ENCODE measurements at regions not wholly inside any gene's neighbourhood (a gene's known extent, or its start where the extent isn't known, plus 50 kb on each side); places are given as distances from the start of the nearest gene placed in this dataset.

DNA sequence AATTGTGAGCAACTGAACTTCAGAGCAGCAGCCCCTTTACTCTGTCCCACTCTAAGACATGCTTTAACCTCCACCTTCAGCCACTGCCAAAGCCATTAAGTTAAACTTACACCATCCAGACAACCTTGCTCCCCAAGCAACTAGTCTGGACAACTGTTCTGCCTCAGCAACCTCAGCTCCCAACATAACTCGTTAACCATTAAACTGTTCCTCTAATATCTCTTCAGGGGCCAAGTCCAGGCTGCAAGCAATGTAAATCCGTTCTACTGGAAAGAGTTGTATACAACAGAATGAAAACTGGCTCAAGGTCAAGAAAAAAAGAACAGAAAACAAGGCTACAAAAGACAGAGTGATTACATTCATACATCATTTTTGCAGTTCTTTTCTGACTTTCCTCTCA is 131.7 kb upstream of the TARS1 start:
- Histone ChIP-seq H3F3A (ENCODE audit: insufficient read depth, low read length) (no peaks in the 10 kb centered on the region), H3K4me2 (ENCODE audit: low read depth, low read length) (no peak overlapping the region), H3K27ac (ENCODE audit: low read length) (no peak overlapping the region), H4K20me1 (ENCODE audit: insufficient read depth, low read length) (no peaks in the 10 kb centered on the region), H3K9me2 (replicated peaks; ENCODE audit: insufficient read depth, low read length) (no peaks in the 10 kb centered on the region), H3K9me3 (replicated peaks; ENCODE audit: insufficient read depth, low read length) (no peaks in the 10 kb centered on the region), H3K9ac (ENCODE audit: low read length) (no peak overlapping the region), H3K79me2 (ENCODE audit: low read length) (no peaks in the 10 kb centered on the region), H2AFZ (ENCODE audit: low read length) (no peak overlapping the region), H3K4me3 (ENCODE audit: low read length) (no peak overlapping the region), H3K27me3 (replicated peaks; ENCODE audit: insufficient read depth, low read length) (no peaks in the 10 kb centered on the region), H3K36me3 (replicated peaks; ENCODE audit: insufficient read depth, low read length) (no peaks in the 10 kb centered on the region), H3K4me1 (ENCODE audit: low read length) (no peaks in the 10 kb centered on the region)
- no peak for DNase-seq
- TF ChIP-seq EZH2 (optimal IDR thresholded peaks at IDR 0.05; ENCODE audit: low read depth, low read length) (no peak), EZH2phosphoT487 (IDR thresholded peaks at IDR 0.05; ENCODE audit: low read length) (no peak), CTCF (IDR thresholded peaks at IDR 0.05; ENCODE audit: low read length) (no peak)

DNA sequence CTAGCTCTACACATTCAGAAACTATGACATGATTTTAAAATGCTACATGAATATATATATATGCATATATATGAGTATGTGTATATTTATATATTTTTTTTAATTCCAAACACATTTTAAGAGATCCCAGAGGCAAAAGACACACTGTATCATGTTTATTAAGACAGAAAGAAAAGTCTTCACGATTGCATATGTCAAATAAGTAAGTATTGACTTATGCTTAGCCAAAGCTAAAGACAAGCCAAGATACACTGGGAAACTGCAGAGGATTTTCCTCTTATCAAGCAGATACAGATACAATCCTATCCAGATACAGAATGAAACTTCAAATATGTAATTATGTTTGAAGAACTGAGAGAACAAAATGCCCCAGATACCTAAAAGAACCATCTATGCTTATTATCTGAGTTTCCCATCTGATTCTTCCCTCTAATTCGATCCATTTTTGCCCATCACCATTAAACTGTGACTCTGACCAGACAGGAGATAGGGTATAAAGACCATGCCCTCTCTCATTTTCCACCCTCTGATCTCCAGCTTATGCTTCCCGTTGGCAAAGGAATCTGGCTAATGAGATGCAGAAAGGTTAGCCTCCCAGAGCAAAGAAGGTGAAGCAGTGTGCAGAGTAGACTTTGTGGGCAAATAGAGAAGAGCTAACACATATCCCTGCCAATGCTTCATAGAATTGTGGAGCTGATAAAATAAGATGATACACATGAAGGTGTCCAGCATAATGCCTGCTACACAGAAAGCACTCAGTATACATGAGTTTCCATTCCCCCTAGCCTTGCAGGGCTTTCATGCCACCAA is 131.0 kb upstream of the TARS1 start:
- Histone ChIP-seq H3K4me1 (ENCODE audit: low read length) (no peaks in the 10 kb centered on the region), H3K9me3 (replicated peaks; ENCODE audit: insufficient read depth, low read length) (no peaks in the 10 kb centered on the region), H2AFZ (ENCODE audit: low read length) (no peak overlapping the region), H3K9ac (ENCODE audit: low read length) (no peak overlapping the region), H3K4me3 (ENCODE audit: low read length) (no peak overlapping the region), H3K4me2 (ENCODE audit: low read depth, low read length) (no peak overlapping the region), H3K9me2 (replicated peaks; ENCODE audit: insufficient read depth, low read length) (no peaks in the 10 kb centered on the region), H3F3A (ENCODE audit: insufficient read depth, low read length) (no peaks in the 10 kb centered on the region), H3K27ac (ENCODE audit: low read length) (no peak overlapping the region), H3K27me3 (replicated peaks; ENCODE audit: insufficient read depth, low read length) (no peaks in the 10 kb centered on the region), H3K36me3 (replicated peaks; ENCODE audit: insufficient read depth, low read length) (no peaks in the 10 kb centered on the region), H4K20me1 (ENCODE audit: insufficient read depth, low read length) (no peaks in the 10 kb centered on the region), H3K79me2 (ENCODE audit: low read length) (no peaks in the 10 kb centered on the region)
- no peak for DNase-seq
- TF ChIP-seq EZH2phosphoT487 (IDR thresholded peaks at IDR 0.05; ENCODE audit: low read length) = no peak
- no peak for TF ChIP-seq EZH2 (optimal IDR thresholded peaks at IDR 0.05; ENCODE audit: low read depth, low read length)
- TF ChIP-seq CTCF (IDR thresholded peaks at IDR 0.05; ENCODE audit: low read length) = no peak

DNA sequence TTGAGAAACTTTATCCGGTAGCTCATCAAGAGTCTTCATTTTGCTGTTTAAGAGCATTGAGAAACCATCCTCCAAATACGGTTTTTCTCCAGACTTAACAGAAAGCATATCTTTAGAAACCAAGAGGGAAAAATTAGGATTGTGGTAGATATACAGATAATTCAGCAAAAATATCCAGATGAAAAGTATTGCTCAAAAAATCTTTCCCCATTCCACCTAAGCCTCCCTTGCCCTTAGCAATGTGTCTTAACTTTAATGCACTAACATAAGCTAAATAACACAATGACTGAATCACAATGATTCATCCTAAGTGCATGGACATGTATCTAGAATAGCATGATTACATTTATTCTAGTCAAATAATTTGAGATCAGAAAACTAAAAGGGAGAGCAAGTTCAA is 130.3 kb upstream of the TARS1 start:
- Histone ChIP-seq H3K9me2 (replicated peaks; ENCODE audit: insufficient read depth, low read length) (no peaks in the 10 kb centered on the region), H3K27ac (ENCODE audit: low read length) (no peak overlapping the region), H3K36me3 (replicated peaks; ENCODE audit: insufficient read depth, low read length) (no peaks in the 10 kb centered on the region), H3K9me3 (replicated peaks; ENCODE audit: insufficient read depth, low read length) (no peaks in the 10 kb centered on the region), H2AFZ (ENCODE audit: low read length) (no peak overlapping the region), H3K4me1 (ENCODE audit: low read length) (no peaks in the 10 kb centered on the region), H3K4me2 (ENCODE audit: low read depth, low read length) (no peak overlapping the region), H3K9ac (ENCODE audit: low read length) (no peak overlapping the region), H3K79me2 (ENCODE audit: low read length) (no peaks in the 10 kb centered on the region), H3K27me3 (replicated peaks; ENCODE audit: insufficient read depth, low read length) (no peaks in the 10 kb centered on the region), H4K20me1 (ENCODE audit: insufficient read depth, low read length) (no peaks in the 10 kb centered on the region), H3K4me3 (ENCODE audit: low read length) (no peak overlapping the region), H3F3A (ENCODE audit: insufficient read depth, low read length) (no peaks in the 10 kb centered on the region)
- TF ChIP-seq CTCF (IDR thresholded peaks at IDR 0.05; ENCODE audit: low read length) (no peak), EZH2phosphoT487 (IDR thresholded peaks at IDR 0.05; ENCODE audit: low read length) (no peak), EZH2 (optimal IDR thresholded peaks at IDR 0.05; ENCODE audit: low read depth, low read length) (no peak)
- DNase-seq = no peak
